ENCODE measurements at regions not wholly inside any gene's neighbourhood (a gene's known extent, or its start where the extent isn't known, plus 50 kb on each side); places are given as distances from the start of the nearest gene placed in this dataset.

GRCh38 chr14:58778202-58778601 is 140.4 kb downstream of the DACT1 start:
- Histone ChIP-seq H4K91ac (replicated peaks; ENCODE audit: insufficient read length, low read length) (no peak overlapping the region), H3K79me1 (ENCODE audit: low read depth, low read length) (no peaks in the 10 kb centered on the region), H2BK20ac (ENCODE audit: low read length) (no peak overlapping the region), H3K4me1 (replicated peaks in 1 of 4; ENCODE audit: control insufficient read depth in 3 of 4, insufficient read depth in 4 of 4, low read length in 3 of 4) (peaks cover 0 to 6% (median 5%) of the 10 kb centered on the region in 4 experiments; a peak in 4 of 7 replicates), H2BK5ac (ENCODE audit: low read depth, low read length) (no peak overlapping the region), H2BK120ac (replicated peaks; ENCODE audit: low read depth, low read length) (no peak overlapping the region), H3K27ac (ENCODE audit: low read depth, low read length) (no peak overlapping the region), H2AFZ (ENCODE audit: low read length) (no peak overlapping the region), H3K4me3 (ENCODE audit: extremely low read depth in 1 of 4, insufficient read depth in 2 of 4, low read depth in 3 of 4, low read length in 4 of 4) (no peak overlapping the region), H3K23ac (ENCODE audit: insufficient read length) (no peak overlapping the region), H3K18ac (ENCODE audit: extremely low read depth, low read length) (no peak overlapping the region), H2BK15ac (ENCODE audit: low read length) (no peak overlapping the region), H3K23me2 (ENCODE audit: low read depth, low read length) (no peaks in the 10 kb centered on the region; the same call in 1 of the 2 replicates), H3K9me3 (ENCODE audit: insufficient read depth in 2 of 2, low read depth in 1 of 2, low read length in 1 of 2) (peaks cover 0 to 4% of the 10 kb centered on the region in 2 experiments; a peak in 1 of 4 replicates), H4K8ac (ENCODE audit: extremely low read depth, insufficient read depth, low read length) (no peak overlapping the region), H3K4me2 (ENCODE audit: insufficient read depth in 1 of 2, low read depth in 2 of 2, low read length in 2 of 2) (no peak overlapping the region), H3K9ac (replicated peaks in 1 of 4; ENCODE audit: extremely low read depth in 1 of 4, low read depth in 3 of 4, low read length in 3 of 4) (no peak overlapping the region), H2AK5ac (ENCODE audit: low read depth, low read length) (no peak overlapping the region), H3K56ac (replicated peaks; ENCODE audit: insufficient read length, low read depth, low read length) (no peak overlapping the region), H2BK12ac (ENCODE audit: low read depth, low read length) (no peak overlapping the region), H3K14ac (ENCODE audit: insufficient read length) (no peak overlapping the region), H3K4ac (replicated peaks; ENCODE audit: insufficient read length, low read depth, low read length) (no peak overlapping the region), H4K5ac (ENCODE audit: insufficient read length, low read depth, low read length) (no peak overlapping the region), H3K27me3 (replicated peaks in 1 of 4; ENCODE audit: control insufficient read depth in 3 of 4, extremely low read depth in 1 of 4, insufficient read depth in 3 of 4, low read length in 3 of 4) (no peaks in the 10 kb centered on the region), H3K36me3 (ENCODE audit: control insufficient read depth in 2 of 4, insufficient read depth in 4 of 4, low read length in 3 of 4) (no peaks in the 10 kb centered on the region), H4K20me1 (replicated peaks in 1 of 2; ENCODE audit: control insufficient read depth in 1 of 2, insufficient read depth in 2 of 2, low read length in 2 of 2) (no peaks in the 10 kb centered on the region), H3K79me2 (ENCODE audit: control insufficient read depth in 1 of 2, insufficient read depth in 2 of 2, low read length in 2 of 2) (no peaks in the 10 kb centered on the region)
- CTCF ChIA-PET (ENCODE audit: partially characterized antibody): interaction anchor here (1.4 kb wide), 1 partner anchor 19 kb away, joined by 3 read pairs; no protein-coding TSS in a partner anchor
- DNase-seq (ENCODE audit: low read depth in 1 of 2, low spot score in 2 of 2) (no peak), FAIRE-seq (no peak)
- TF ChIP-seq KDM5A (IDR thresholded peaks at IDR 0.05; ENCODE audit: low read length): no peak
- no peak for TF ChIP-seq SRF (IDR thresholded peaks at IDR 0.05; ENCODE audit: low read depth, low read length)
- TF ChIP-seq CREB1 (IDR thresholded peaks at IDR 0.05): no peak
- POLR2A ChIA-PET (ENCODE audit: partially characterized antibody): no interaction called here
- WGBS, 2 experiments (ENCODE audit: extremely low coverage in 1 of 2, insufficient coverage in 1 of 2, insufficient read length in 1 of 2, insufficient replicate concordance in 2 of 2, low coverage in 1 of 2, low lambda C conversion rate in 2 of 2, missing lambda C conversion rate in 1 of 2): 98% methylated on average over 3 of the region's 3 CpGs; no CpG with 5 or more reads in 1 of the 2 experiments
